Prostate gland (tissue), 2 donors: ENCODE measurements at regions not wholly inside any gene's neighbourhood (a gene's known extent, or its start where the extent isn't known, plus 50 kb on each side); places are given as distances from the start of the nearest gene placed in this dataset.

Source experiments
- POLR2A ChIP-seq: fragments of 450-650 bp; IDR thresholded peaks from one replicate; pipeline ENCODE4 v1.6.1; 2016; ENCODE audit warnings: antibody characterized with exemption, mild to moderate bottlenecking
- POLR2AphosphoS5 ChIP-seq: sonication (generic); formaldehyde crosslinking; IDR thresholded peaks from one replicate; pipeline ENCODE4 v1.6.1; 2017; ENCODE audit warnings: antibody characterized with exemption
- TF ChIP-seq, protein P1 (sequence below), 4 experiments: fragments of 200-600 bp in 2 of 4; fragments of 450-650 bp in 2 of 4; sonication (generic) in 2 of 4; IDR thresholded peaks; 1 replicate in 3 of 4; 2 replicates in 1 of 4; pipeline ENCODE4 v1.5.1; 2016 to 2019; ENCODE audit warnings: antibody characterized with exemption in 4 of 4, mild to moderate bottlenecking in 2 of 4, moderate library complexity in 2 of 4

DNA sequence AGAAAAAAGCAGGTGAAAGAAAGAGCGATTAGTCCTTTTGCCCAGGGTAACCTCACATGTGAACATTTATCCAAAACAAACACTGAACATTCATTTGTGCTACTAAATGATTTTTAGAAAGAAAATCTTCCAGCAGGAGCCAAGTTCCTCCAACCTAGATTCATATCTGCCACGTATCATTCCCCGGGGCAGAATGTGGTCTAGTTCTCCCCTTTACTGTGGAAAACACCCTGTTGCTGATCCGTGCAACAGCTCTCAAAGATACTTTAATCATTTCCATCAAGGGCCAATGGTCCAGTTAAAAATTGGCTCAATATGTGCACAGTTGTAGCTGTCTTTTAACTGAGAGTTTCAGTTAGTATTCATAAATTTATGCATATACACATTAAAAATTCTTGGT is 479.1 kb downstream of the ATP23 start:
- TF ChIP-seq, protein P1, sequence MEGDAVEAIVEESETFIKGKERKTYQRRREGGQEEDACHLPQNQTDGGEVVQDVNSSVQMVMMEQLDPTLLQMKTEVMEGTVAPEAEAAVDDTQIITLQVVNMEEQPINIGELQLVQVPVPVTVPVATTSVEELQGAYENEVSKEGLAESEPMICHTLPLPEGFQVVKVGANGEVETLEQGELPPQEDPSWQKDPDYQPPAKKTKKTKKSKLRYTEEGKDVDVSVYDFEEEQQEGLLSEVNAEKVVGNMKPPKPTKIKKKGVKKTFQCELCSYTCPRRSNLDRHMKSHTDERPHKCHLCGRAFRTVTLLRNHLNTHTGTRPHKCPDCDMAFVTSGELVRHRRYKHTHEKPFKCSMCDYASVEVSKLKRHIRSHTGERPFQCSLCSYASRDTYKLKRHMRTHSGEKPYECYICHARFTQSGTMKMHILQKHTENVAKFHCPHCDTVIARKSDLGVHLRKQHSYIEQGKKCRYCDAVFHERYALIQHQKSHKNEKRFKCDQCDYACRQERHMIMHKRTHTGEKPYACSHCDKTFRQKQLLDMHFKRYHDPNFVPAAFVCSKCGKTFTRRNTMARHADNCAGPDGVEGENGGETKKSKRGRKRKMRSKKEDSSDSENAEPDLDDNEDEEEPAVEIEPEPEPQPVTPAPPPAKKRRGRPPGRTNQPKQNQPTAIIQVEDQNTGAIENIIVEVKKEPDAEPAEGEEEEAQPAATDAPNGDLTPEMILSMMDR (IDR thresholded peaks at IDR 0.05), result no peak
- TF ChIP-seq POLR2A, result no peak
- peak; percentile 44 for TF ChIP-seq POLR2AphosphoS5
